ENCODE measurements at regions not wholly inside any gene's neighbourhood (a gene's known extent, or its start where the extent isn't known, plus 50 kb on each side); places are given as distances from the start of the nearest gene placed in this dataset.
"Not testable (repeated sequence)": the region's sequence is repeated elsewhere in the genome, so short reads cannot be mapped to it uniquely, and the experiment has no call there.

GRCh38 chr11:21723678-21724077 is 469.2 kb upstream of the ANO5 start:
- no peak for DNase-seq (ENCODE audit: low spot score)

DNA sequence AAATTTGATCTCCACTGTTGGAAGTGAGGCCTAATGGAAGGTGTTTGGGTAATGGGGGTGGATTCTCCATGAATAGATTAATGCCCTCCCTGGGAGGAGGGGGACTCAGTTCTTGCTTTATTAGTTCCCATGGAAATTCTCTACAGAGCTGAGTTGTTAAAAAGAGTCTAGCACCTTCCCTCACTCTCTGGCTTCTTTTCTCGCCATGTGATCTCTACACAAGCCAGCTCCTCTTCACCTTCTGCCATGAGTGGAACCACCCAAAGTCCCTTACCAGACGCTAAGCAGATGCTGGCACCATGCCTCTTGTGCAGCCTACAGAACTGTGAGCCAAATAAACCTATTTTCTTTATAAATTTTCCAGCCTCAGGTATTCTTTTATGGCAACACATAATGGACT is 465.8 kb upstream of the ANO5 start:
- no peak for DNase-seq (ENCODE audit: low spot score)

GRCh38 chr11:21736404-21736803 is 456.5 kb upstream of the ANO5 start:
- DNase-seq (ENCODE audit: low spot score): no peak

DNA sequence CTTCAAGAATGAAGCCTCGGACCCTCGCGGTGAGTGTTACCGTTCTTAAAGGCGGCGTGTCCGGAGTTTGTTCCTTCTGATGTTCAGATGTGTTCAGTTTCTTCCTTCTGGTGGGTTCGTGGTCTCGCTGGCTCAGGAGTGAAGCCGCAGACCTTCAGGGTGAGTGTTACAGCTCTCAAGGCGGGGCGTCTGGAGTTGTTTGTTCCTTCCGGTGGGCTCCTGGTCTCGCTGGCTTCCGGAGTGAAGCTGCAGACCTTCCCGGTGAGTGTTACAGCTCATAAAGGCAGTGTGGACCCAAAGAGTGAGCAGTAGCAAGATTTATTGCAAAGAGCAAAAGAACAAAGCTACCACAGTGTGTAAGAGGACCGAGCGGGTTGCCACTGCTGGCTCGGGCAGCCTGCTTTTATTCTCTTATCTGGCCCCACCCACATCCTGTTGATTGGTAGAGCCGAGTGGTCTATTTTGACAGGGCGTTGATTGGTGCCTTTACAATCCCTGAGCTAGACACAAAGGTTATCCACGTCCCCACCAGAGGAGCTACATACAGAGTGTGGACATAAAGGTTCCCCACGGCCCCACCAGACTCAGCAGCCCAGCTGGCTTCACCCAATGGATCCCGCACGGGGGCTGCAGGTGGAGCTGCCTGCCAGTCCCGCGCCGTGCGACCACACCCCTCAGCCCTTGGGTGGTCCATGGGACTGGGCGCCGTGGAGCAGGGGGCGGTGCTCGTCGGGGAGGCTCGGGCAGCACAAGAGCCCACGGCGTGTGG is 440.2 kb upstream of the ANO5 start:
- DNase-seq (ENCODE audit: low spot score): not testable (repeated sequence)

GRCh38 chr11:21753244-21753767 is 439.6 kb upstream of the ANO5 start:
- DNase-seq (ENCODE audit: low spot score): not testable (repeated sequence)

DNA sequence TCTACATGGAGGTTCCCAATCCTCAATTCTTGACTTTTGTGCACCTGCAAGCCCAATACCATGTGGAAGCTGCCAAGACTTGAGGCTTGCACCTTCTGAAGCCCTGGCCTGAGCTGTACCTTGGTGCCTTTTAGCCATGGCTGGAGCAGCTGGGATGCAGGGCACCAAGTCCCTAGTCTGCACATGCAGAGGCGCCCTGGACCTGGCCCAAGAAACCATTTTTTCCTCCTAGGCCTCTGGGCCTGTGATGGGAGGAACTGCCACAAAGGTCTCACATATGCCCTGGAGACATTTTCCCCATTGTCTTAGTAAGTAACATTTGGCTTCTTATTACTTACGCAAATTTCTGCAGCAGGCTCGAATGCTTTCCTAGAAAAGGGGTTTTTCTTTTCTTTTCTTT is 431.9 kb upstream of the ANO5 start:
- DNase-seq (ENCODE audit: low spot score): no peak

- no peak for DNase-seq (ENCODE audit: low spot score)
Observed at GRCh38 chr11:21768388-21768787, 424.5 kb upstream of the ANO5 start.

GRCh38 chr11:21769188-21769587 is 423.7 kb upstream of the ANO5 start:
- no peak for DNase-seq (ENCODE audit: low spot score)

DNA sequence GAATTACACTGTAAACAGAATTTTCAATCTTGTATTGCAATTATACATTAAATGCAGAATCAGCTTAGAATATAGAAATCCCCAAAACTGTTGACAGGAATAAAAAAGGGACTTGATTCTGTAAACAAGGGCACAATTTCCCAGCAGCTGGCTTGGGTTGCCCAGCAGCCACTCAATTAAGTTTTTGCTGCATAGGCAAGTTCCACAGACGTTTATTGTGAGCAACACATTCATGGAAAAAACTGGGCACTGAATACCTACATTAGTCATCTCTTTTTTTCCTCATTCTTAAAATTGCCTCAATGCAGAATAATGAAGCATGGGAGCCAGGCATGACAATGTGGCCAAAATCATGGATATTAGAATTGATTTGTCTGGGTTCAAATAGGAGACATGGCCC is 421.8 kb upstream of the ANO5 start:
- DNase-seq (ENCODE audit: low spot score): no peak

GRCh38 chr11:21774212-21774611 is 418.7 kb upstream of the ANO5 start:
- DNase-seq (ENCODE audit: low spot score): no peak

DNA sequence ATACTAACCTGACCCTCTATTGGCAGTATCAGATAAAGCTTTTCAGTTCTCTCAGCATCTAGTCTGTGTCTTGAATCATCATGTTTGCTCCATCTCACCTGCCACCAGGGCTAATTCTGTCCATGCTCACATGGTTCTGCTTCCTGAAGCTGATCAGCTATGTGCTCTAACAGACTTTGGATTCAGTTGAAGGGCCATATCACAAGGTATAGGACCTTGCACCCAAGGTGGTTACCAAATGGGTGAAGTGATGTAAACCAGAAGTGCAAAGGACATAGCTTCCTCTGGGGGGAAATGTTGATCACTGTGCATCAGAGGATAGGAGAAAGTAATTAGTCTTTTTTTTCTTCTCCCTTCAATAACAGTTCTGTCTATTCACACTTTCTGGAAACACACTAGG is 417.0 kb upstream of the ANO5 start:
- no peak for DNase-seq (ENCODE audit: low spot score)

GRCh38 chr11:21783954-21784353 is 408.9 kb upstream of the ANO5 start:
- no peak for DNase-seq (ENCODE audit: low spot score)

DNA sequence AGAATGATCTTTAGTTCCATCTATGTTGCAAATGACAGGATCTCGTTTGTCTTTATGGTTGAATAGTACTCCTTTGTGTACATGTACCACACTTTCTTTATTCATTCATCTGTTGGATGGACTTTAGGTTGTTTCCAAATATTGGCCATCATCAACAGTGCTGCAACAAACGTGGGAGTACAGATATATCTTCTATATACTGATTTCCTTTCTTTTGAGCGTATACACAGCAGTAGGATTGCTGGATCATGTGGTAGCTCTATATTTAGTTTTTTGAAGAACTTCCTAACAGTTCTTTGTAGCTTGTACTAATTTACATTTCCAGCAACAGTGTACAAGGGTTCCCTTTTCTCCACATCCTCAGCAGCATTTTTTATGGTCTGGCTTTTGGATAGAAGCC is 407.5 kb upstream of the ANO5 start:
- no peak for DNase-seq (ENCODE audit: low spot score)

DNA sequence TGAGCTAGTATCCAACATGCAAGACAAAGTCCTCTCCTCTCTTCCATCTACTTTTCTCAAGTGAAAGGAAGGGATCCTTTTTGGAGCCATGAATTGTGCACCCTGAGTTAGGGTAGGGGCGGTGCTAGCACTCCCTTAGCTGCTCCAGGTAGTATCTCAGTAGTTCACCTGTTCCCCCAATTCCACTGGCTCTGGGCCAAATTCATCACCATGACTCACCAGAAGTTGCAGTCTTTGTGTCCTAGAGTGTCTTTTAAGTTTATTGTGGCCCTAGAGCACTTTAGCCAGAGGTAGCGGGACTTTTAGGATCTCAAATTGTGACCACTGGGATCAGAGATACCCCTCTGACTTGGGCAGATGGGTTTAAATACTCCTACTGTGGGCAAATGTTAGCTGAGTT is 398.6 kb upstream of the ANO5 start:
- DNase-seq (ENCODE audit: low spot score): no peak

GRCh38 chr11:21798216-21798615 is 394.7 kb upstream of the ANO5 start:
- DNase-seq (ENCODE audit: low spot score): no peak

DNA sequence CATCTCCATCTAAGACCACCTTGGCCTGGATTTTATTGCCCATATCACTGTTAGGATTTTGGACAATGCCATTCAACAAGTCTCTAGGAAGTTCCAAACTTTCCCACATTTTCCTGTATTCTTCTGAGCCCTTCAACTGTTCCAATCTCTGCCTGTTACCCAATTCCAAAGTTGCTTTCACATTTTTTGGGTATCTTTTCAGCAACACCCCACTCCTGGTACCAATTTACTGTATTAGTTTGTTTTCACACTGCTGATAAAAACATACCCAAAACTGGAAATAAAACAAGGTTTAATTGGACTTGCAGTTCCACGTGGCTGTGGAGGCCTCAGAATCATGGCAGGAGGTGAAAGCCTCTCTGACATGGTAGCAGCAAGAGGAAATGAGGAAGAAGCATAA is 388.4 kb upstream of the ANO5 start:
- not testable (repeated sequence) for DNase-seq (ENCODE audit: low spot score)

GRCh38 chr11:21806508-21806907 is 386.4 kb upstream of the ANO5 start:
- DNase-seq (ENCODE audit: low spot score): no peak

DNA sequence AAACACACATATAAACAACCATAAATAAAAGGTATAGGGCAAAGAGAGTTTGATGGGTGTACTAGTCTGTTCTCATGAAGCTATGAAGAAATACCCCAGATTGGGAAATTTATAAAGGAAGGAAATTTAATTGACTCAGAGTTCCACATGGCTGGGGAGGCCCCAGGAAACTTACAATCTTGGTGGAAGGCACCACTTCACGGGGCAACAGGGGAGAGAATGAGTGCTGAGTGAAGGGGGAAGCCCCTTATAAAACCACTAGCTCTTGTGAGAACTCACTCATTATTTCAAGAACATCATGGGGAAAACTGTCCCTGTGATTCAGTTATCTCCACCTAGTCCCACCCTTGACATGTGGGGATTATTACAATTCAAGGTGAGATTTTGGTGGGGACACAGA is 385.9 kb upstream of the ANO5 start:
- no peak for DNase-seq (ENCODE audit: low spot score)

DNA sequence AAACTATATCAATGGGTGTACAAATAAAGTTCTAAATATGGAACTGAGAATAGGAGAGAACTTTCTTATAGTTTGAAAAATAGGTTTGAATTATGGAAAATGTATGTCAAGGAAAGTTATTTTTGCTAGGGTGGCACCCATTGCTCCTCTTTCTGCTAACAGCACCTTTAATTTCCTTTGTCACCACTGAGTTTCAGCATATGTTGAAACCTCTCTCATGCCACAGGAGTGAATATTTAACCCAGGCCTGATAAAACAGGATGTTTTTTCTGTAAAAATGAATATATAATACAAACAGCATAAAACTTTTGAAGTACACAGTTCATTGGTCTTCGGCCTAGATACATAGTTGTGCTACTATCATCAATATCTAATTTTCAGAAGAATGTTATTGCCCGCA is 385.5 kb upstream of the ANO5 start:
- no peak for DNase-seq (ENCODE audit: low spot score)

- DNase-seq (ENCODE audit: low spot score): no peak
Observed at GRCh38 chr11:21810650-21811049, 382.2 kb upstream of the ANO5 start.

DNA sequence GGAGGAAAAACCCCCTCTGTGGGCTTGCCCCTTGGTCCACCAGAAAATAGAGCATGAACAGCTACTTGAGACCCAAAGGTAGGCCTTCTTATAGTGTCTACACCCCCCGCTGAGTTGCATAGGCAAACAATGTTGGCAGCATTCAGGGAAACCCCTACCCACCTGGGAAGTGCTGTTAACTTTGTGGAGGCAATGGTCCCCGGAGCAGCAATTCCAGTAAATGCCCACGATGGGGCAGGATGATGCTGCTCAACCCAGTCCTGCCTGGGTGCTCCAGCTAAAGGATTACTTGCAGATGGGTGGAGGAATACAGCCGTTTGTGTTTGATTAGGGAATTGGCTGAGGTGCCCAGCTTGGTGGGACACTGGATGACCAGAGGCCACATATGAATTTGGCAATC is 381.3 kb upstream of the ANO5 start:
- DNase-seq (ENCODE audit: low spot score): no peak

- no peak for DNase-seq (ENCODE audit: low spot score)
Observed at GRCh38 chr11:21814169-21814568, 378.7 kb upstream of the ANO5 start.

GRCh38 chr11:21817696-21818095 is 375.2 kb upstream of the ANO5 start:
- no peak for DNase-seq (ENCODE audit: low spot score)

- no peak for DNase-seq (ENCODE audit: low spot score)
Observed at GRCh38 chr11:21820176-21820575, 372.7 kb upstream of the ANO5 start.
